ENCODE measurements at regions not wholly inside any gene's neighbourhood (a gene's known extent, or its start where the extent isn't known, plus 50 kb on each side); places are given as distances from the start of the nearest gene placed in this dataset.

DNA sequence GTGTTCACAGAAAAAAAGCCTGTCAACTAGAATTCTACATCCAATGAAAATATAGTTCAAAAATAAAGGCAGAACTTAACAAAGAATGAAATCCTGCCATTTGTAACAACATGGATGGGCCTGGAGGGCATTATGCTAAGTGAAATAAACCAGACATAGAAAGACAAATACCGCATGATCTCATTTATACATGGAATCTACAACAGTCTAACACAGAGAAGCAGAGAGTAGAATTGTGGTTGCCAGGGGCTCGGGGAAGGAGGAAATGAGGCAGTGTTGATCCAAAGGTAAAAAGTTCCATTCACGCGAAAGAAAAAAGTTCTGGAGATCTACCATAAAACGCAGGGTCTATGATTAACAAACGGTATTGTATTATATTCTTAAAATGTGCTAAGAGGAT lies 282.6 kb downstream of the MRPL39 start:
- TF ChIP-seq JUNB (IDR thresholded peaks at IDR 0.05) = no peak
- TF ChIP-seq, protein P1, sequence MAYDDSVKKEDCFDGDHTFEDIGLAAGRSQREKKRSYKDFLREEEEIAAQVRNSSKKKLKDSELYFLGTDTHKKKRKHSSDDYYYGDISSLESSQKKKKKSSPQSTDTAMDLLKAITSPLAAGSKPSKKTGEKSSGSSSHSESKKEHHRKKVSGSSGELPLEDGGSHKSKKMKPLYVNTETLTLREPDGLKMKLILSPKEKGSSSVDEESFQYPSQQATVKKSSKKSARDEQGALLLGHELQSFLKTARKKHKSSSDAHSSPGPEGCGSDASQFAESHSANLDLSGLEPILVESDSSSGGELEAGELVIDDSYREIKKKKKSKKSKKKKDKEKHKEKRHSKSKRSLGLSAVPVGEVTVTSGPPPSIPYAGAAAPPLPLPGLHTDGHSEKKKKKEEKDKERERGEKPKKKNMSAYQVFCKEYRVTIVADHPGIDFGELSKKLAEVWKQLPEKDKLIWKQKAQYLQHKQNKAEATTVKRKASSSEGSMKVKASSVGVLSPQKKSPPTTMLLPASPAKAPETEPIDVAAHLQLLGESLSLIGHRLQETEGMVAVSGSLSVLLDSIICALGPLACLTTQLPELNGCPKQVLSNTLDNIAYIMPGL (CRISPR knock-in tag; IDR thresholded peaks at IDR 0.05; ENCODE audit: borderline replicate concordance) = no peak
- TF ChIP-seq FOSL2 (IDR thresholded peaks at IDR 0.05) = no peak
- TF ChIP-seq FOSL2 (CRISPR knock-in tag; IDR thresholded peaks at IDR 0.05) = no peak
- TF ChIP-seq POLR2AphosphoS2 (conservative IDR thresholded peaks at IDR 0.05; ENCODE audit: low read length) = no peak
- no peak for TF ChIP-seq FOSB (CRISPR knock-in tag; IDR thresholded peaks at IDR 0.05)
- TF ChIP-seq SMC3 (IDR thresholded peaks at IDR 0.05) = no peak
- TF ChIP-seq FOXS1 (CRISPR knock-in tag; IDR thresholded peaks at IDR 0.05) = no peak
- no peak for TF ChIP-seq KDM5A (IDR thresholded peaks at IDR 0.05)
- no peak for TF ChIP-seq ESRRA (IDR thresholded peaks at IDR 0.05; ENCODE audit: borderline replicate concordance, low read length)
- TF ChIP-seq CBX8 (IDR thresholded peaks at IDR 0.05) = no peak
- no peak for TF ChIP-seq RNF2 (IDR thresholded peaks at IDR 0.05; ENCODE audit: borderline replicate concordance, low read depth)
- TF ChIP-seq, protein P2, sequence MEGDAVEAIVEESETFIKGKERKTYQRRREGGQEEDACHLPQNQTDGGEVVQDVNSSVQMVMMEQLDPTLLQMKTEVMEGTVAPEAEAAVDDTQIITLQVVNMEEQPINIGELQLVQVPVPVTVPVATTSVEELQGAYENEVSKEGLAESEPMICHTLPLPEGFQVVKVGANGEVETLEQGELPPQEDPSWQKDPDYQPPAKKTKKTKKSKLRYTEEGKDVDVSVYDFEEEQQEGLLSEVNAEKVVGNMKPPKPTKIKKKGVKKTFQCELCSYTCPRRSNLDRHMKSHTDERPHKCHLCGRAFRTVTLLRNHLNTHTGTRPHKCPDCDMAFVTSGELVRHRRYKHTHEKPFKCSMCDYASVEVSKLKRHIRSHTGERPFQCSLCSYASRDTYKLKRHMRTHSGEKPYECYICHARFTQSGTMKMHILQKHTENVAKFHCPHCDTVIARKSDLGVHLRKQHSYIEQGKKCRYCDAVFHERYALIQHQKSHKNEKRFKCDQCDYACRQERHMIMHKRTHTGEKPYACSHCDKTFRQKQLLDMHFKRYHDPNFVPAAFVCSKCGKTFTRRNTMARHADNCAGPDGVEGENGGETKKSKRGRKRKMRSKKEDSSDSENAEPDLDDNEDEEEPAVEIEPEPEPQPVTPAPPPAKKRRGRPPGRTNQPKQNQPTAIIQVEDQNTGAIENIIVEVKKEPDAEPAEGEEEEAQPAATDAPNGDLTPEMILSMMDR (IDR thresholded peaks at IDR 0.05) = no peak
- Histone ChIP-seq H3K27ac (no peak overlapping the region), H3K4me3 (no peak overlapping the region), H3K4me1 (no peaks in the 10 kb centered on the region), H3K4me2 (no peak overlapping the region), H3K9me3 (no peaks in the 10 kb centered on the region)
- no peak for DNase-seq (ENCODE audit: low read depth in 1 of 2, low spot score in 1 of 2)
- CTCF ChIA-PET = no interaction called here
- no peak for ATAC-seq
- POLR2A ChIA-PET = no interaction called here
- no peak for FAIRE-seq
- 38% methylated on average over 6 of the region's 6 CpGs for WGBS (ENCODE audit: missing lambda C conversion rate)

DNA sequence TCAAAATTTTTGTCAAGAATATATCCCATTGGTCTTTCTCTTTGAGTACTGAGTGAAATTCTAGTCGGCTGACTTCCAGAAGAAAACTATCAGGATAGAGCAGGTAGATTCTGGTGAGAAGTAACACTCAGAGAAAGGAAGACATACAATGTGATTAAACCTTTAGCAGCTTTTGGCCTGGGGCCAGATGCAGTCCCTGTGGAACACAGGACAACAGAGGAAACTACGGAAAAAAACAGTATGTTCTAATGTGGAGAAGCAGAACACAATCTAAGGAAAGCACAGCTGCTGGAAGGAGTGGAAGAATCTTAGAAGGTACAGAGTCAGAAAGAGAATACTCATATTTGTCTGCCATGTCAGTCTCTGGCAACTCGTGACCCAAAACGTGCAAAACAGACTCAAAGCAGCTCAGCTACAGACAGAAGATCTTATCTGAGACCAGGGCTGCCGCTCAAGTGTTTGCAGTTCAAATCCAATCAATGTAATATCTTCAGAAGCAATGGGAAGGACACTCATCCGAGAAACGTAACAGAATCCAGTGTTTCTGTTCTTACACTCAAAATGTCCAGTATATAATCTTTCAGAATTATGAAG lies 283.8 kb downstream of the MRPL39 start:
- no peak overlapping the region for H3K4me2 ChIP-seq
- H3K9me3 ChIP-seq = no peaks in the 10 kb centered on the region
- POLR2A ChIA-PET = no interaction called here
- no peak overlapping the region for H3K27ac ChIP-seq
- ATAC-seq = no peak
- H3K4me3 ChIP-seq = no peak overlapping the region
- no peak for FAIRE-seq
- WGBS (ENCODE audit: missing lambda C conversion rate) = 5% methylated on average over 7 of the region's 7 CpGs
- H3K4me1 ChIP-seq = no peaks in the 10 kb centered on the region
- CTCF ChIA-PET = no interaction called here
- no peak for TF ChIP-seq EHF (CRISPR knock-in tag; IDR thresholded peaks at IDR 0.05)
- TF ChIP-seq ESRRA (IDR thresholded peaks at IDR 0.05; ENCODE audit: borderline replicate concordance, low read length) = no peak
- no peak for TF ChIP-seq NR3C1 (IDR thresholded peaks at IDR 0.05)
- TF ChIP-seq EHMT2 (IDR thresholded peaks at IDR 0.05; ENCODE audit: low read depth) = no peak
- TF ChIP-seq POLR2AphosphoS2 (conservative IDR thresholded peaks at IDR 0.05; ENCODE audit: low read length) = no peak
- no peak for TF ChIP-seq GATA3 (IDR thresholded peaks at IDR 0.05; ENCODE audit: borderline replicate concordance)
- TF ChIP-seq HOXA7 (CRISPR knock-in tag; IDR thresholded peaks at IDR 0.05) = no peak
- no peak for TF ChIP-seq ZFP36 (IDR thresholded peaks at IDR 0.05; ENCODE audit: borderline replicate concordance, partially characterized antibody)
- no peak for TF ChIP-seq RCOR1 (IDR thresholded peaks at IDR 0.05; ENCODE audit: low read depth, low read length)
- no peak for TF ChIP-seq TFCP2L1 (CRISPR knock-in tag; IDR thresholded peaks at IDR 0.05)
- TF ChIP-seq HOXB13 (CRISPR knock-in tag; IDR thresholded peaks at IDR 0.05; ENCODE audit: low read depth) = no peak
- no peak for TF ChIP-seq FOSB (CRISPR knock-in tag; IDR thresholded peaks at IDR 0.05)
- no peak for TF ChIP-seq KDM5A (IDR thresholded peaks at IDR 0.05)
- TF ChIP-seq SMC3 (IDR thresholded peaks at IDR 0.05) = no peak
- DNase-seq (ENCODE audit: low read depth in 1 of 2, low spot score in 1 of 2) = no peak

DNA sequence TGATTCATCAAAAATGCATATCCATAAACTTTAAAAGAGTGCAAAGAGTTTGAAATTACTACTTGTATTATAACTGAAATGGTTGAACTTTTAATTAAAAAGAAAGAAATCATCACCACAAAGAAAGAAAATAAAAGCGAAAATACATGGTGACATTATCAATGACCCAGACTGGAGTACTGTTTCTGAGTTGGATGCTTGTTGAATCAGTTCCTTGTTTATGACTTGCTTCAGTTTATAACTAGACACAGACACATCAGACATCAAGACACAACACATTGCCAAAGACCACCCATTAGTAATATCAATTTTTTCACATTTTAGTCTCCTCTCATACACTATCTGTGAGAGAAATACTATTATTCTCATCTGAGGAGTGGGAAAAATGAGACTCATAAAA lies 293.0 kb downstream of the MRPL39 start:
- FAIRE-seq = no peak
- no peak for ATAC-seq
- TF ChIP-seq, protein P3, sequence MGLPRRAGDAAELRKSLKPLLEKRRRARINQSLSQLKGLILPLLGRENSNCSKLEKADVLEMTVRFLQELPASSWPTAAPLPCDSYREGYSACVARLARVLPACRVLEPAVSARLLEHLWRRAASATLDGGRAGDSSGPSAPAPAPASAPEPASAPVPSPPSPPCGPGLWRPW (IDR thresholded peaks at IDR 0.05) = no peak
- TF ChIP-seq JUNB (IDR thresholded peaks at IDR 0.05) (no peak), TFCP2L1 (CRISPR knock-in tag; IDR thresholded peaks at IDR 0.05) (no peak), FOSL2 (IDR thresholded peaks at IDR 0.05) (no peak), FOSL2 (CRISPR knock-in tag; IDR thresholded peaks at IDR 0.05) (no peak), FOXS1 (CRISPR knock-in tag; IDR thresholded peaks at IDR 0.05) (no peak), MYC (IDR thresholded peaks at IDR 0.05; ENCODE audit: borderline replicate concordance, low read length) (no peak), NFE2L2 (conservative IDR thresholded peaks at IDR 0.05; ENCODE audit: low read length) (no peak), CBX2 (IDR thresholded peaks at IDR 0.05; ENCODE audit: borderline replicate concordance, low read depth) (no peak), CHD4 (IDR thresholded peaks at IDR 0.05; ENCODE audit: borderline replicate concordance) (no peak), ZC3H11A (IDR thresholded peaks at IDR 0.05) (no peak), EP300 (IDR thresholded peaks at IDR 0.05) (no peak)
- TF ChIP-seq, protein P2 (IDR thresholded peaks at IDR 0.05) = no peak
- no peaks in the 10 kb centered on the region for H3K9me3 ChIP-seq
- 0% methylated on average over 1 of the region's 1 CpG for WGBS (ENCODE audit: missing lambda C conversion rate)
- no peak for DNase-seq (ENCODE audit: low read depth in 1 of 2, low spot score in 1 of 2)
- H3K4me3 ChIP-seq = no peak overlapping the region
- no peak overlapping the region for H3K4me2 ChIP-seq
- CTCF ChIA-PET = no interaction called here
- no peaks in the 10 kb centered on the region for H3K4me1 ChIP-seq
- no peak overlapping the region for H3K27ac ChIP-seq
- POLR2A ChIA-PET = no interaction called here

Data from A549 (cell line).